ENCODE measurements at regions not wholly inside any gene's neighbourhood (a gene's known extent, or its start where the extent isn't known, plus 50 kb on each side); places are given as distances from the start of the nearest gene placed in this dataset.

- H3K9me1 ChIP-seq (ENCODE audit: control insufficient read depth, extremely low read depth, insufficient read depth, low read length): no peaks in the 10 kb centered on the region
- no peaks in the 10 kb centered on the region for H3K36me3 ChIP-seq (ENCODE audit: control insufficient read depth in 2 of 2, extremely low read depth in 1 of 2, insufficient read depth in 2 of 2, low read length in 2 of 2)
- no peak overlapping the region for H3K9ac ChIP-seq (ENCODE audit: control insufficient read depth, extremely low read depth, insufficient read depth, low read length)
- no peak overlapping the region for H2AFZ ChIP-seq (ENCODE audit: control insufficient read depth, low read length)
- TF ChIP-seq CTCF (optimal IDR thresholded peaks at IDR 0.05 in 1 of 3, IDR thresholded peaks at IDR 0.05 in 1 of 3, conservative IDR thresholded peaks at IDR 0.05 in 1 of 3; ENCODE audit: extremely low read depth in 1 of 3, insufficient read depth in 2 of 3, low read length in 3 of 3) (no peak), EZH2 (IDR thresholded peaks at IDR 0.05; ENCODE audit: low read length) (no peak)
- no peak overlapping the region for H3K27ac ChIP-seq (ENCODE audit: control insufficient read depth, insufficient read depth, low read length)
- no peaks in the 10 kb centered on the region for H4K20me1 ChIP-seq (ENCODE audit: control insufficient read depth, extremely low read depth, insufficient read depth, low read length)
- DNase-seq (ENCODE audit: low read depth, low spot score) (no peak), FAIRE-seq (no peak)
- no peak overlapping the region for H3K4me3 ChIP-seq (ENCODE audit: control insufficient read depth in 2 of 3, extremely low read depth in 1 of 3, insufficient read depth in 2 of 3, low read depth in 1 of 3, low read length in 3 of 3)
- H3K4me1 ChIP-seq (ENCODE audit: control insufficient read depth, extremely low read depth, insufficient read depth, low read length): peaks cover 5% of the 10 kb centered on the region
- no peaks in the 10 kb centered on the region for H3K79me2 ChIP-seq (ENCODE audit: control insufficient read depth, insufficient read depth, low read length)
- H3K27me3 ChIP-seq (ENCODE audit: control insufficient read depth, extremely low read depth, insufficient read depth, low read length): no peaks in the 10 kb centered on the region
- peaks cover 11% of the 10 kb centered on the region for H3K9me3 ChIP-seq (ENCODE audit: control insufficient read depth, low read depth, low read length)
- dilution Hi-C loops (cut with MboI; ENCODE audit: extremely low pct_ligation_motif_present, low sequenced_read_pairs): no loop called here
- no peak overlapping the region for H3K4me2 ChIP-seq (ENCODE audit: control insufficient read depth, extremely low read depth, insufficient read depth, low read depth, low read length)
Observed at GRCh38 chr1:30627994-30628393, 95.4 kb downstream of the MATN1 start.

- H3K79me2 ChIP-seq (ENCODE audit: control insufficient read depth, insufficient read depth, low read length): no peaks in the 10 kb centered on the region
- peaks cover 11% of the 10 kb centered on the region for H3K9me3 ChIP-seq (ENCODE audit: control insufficient read depth, low read depth, low read length)
- H3K27ac ChIP-seq (ENCODE audit: control insufficient read depth, insufficient read depth, low read length): no peak overlapping the region
- no peak overlapping the region for H3K4me3 ChIP-seq (ENCODE audit: control insufficient read depth in 2 of 3, extremely low read depth in 1 of 3, insufficient read depth in 2 of 3, low read depth in 1 of 3, low read length in 3 of 3)
- H3K27me3 ChIP-seq (ENCODE audit: control insufficient read depth, extremely low read depth, insufficient read depth, low read length): no peaks in the 10 kb centered on the region
- H3K4me1 ChIP-seq (ENCODE audit: control insufficient read depth, extremely low read depth, insufficient read depth, low read length): no peaks in the 10 kb centered on the region
- no peak for TF ChIP-seq CTCF (optimal IDR thresholded peaks at IDR 0.05 in 1 of 3, IDR thresholded peaks at IDR 0.05 in 1 of 3, conservative IDR thresholded peaks at IDR 0.05 in 1 of 3; ENCODE audit: extremely low read depth in 1 of 3, insufficient read depth in 2 of 3, low read length in 3 of 3)
- no peak for TF ChIP-seq EZH2 (IDR thresholded peaks at IDR 0.05; ENCODE audit: low read length)
- H3K4me2 ChIP-seq (ENCODE audit: control insufficient read depth, extremely low read depth, insufficient read depth, low read depth, low read length): no peak overlapping the region
- no peak overlapping the region for H3K9ac ChIP-seq (ENCODE audit: control insufficient read depth, extremely low read depth, insufficient read depth, low read length)
- H3K9me1 ChIP-seq (ENCODE audit: control insufficient read depth, extremely low read depth, insufficient read depth, low read length): no peaks in the 10 kb centered on the region
- FAIRE-seq: no peak
- no peak for DNase-seq (ENCODE audit: low read depth, low spot score)
- dilution Hi-C loops (cut with MboI; ENCODE audit: extremely low pct_ligation_motif_present, low sequenced_read_pairs): no loop called here
- H3K36me3 ChIP-seq (ENCODE audit: control insufficient read depth in 2 of 2, extremely low read depth in 1 of 2, insufficient read depth in 2 of 2, low read length in 2 of 2): no peaks in the 10 kb centered on the region
- H2AFZ ChIP-seq (ENCODE audit: control insufficient read depth, low read length): no peak overlapping the region
- H4K20me1 ChIP-seq (ENCODE audit: control insufficient read depth, extremely low read depth, insufficient read depth, low read length): no peaks in the 10 kb centered on the region
Observed at GRCh38 chr1:30627206-30627605, 96.2 kb downstream of the MATN1 start.

All from keratinocyte (primary cell).